Lung (tissue), 11 donors: ENCODE measurements at regions not wholly inside any gene's neighbourhood (a gene's known extent, or its start where the extent isn't known, plus 50 kb on each side); places are given as distances from the start of the nearest gene placed in this dataset.
A peak's percentile ranks its signal among the peaks of the same experiment; 100 is the strongest.

Source experiments
- ATAC-seq: fragments of 200-7000 bp; cut with Tn5 transposase; one replicate; pipeline ENCODE4 v1.9.1; 2020; ENCODE audit warnings: moderate number of reproducible peaks; ENCODE audit not compliant: insufficient read depth, low FRiP score
- DNase-seq, 3 donors: peaks; one replicate each; pipeline ENCODE4 v3.0.0-alpha.2; 2013 to 2017
- H3K27ac ChIP-seq, 2 donors: one replicate each; pipeline ENCODE4 v1.5.1; 2013; ENCODE audit warnings: mild to moderate bottlenecking in 2 of 2, moderate library complexity in 2 of 2, control low read depth in 1 of 2, inconsistent platforms in 1 of 2, low read depth in 1 of 2, low read length in 1 of 2
- H3K27me3 ChIP-seq, 3 donors: one replicate each; pipeline ENCODE4 v1.5.1; 2013; ENCODE audit warnings: low read length in 2 of 3; ENCODE audit not compliant: control insufficient read depth in 3 of 3, insufficient read depth in 3 of 3
- H3K36me3 ChIP-seq, 4 donors: one replicate each; pipeline ENCODE4 v1.5.1; 2013; ENCODE audit warnings: low read length in 4 of 4, mild to moderate bottlenecking in 1 of 4, moderate library complexity in 1 of 4; ENCODE audit not compliant: control insufficient read depth in 4 of 4, insufficient read depth in 4 of 4
- H3K4me1 ChIP-seq, 5 donors: one replicate each; pipeline ENCODE4 v1.5.1; 2013; ENCODE audit warnings: low read length in 5 of 5, mild to moderate bottlenecking in 2 of 5, moderate library complexity in 1 of 5; ENCODE audit not compliant: control insufficient read depth in 5 of 5, insufficient read depth in 5 of 5
- H3K4me3 ChIP-seq: one replicate; pipeline ENCODE4 v1.5.1; 2013; ENCODE audit warnings: mild to moderate bottlenecking, control low read depth, moderate library complexity
- H3K9ac ChIP-seq, 2 donors: one replicate each; pipeline ENCODE4 v1.5.1; 2013; ENCODE audit warnings: low read length in 2 of 2, control low read depth in 1 of 2; ENCODE audit not compliant: insufficient read depth in 1 of 2
- H3K9me3 ChIP-seq, 4 donors: one replicate each; pipeline ENCODE4 v1.5.1; 2013; ENCODE audit warnings: low read length in 3 of 4, mild to moderate bottlenecking in 1 of 4, moderate library complexity in 1 of 4; ENCODE audit not compliant: control insufficient read depth in 4 of 4, insufficient read depth in 3 of 4
- CTCF ChIP-seq: IDR thresholded peaks from 2 replicates; pipeline ENCODE4 v1.5.1; 2012; ENCODE audit warnings: mild to moderate bottlenecking; ENCODE audit errors: control extremely low read depth, extremely low read depth
- WGBS, 2 donors: extraction: QIAGEN DNeasy Blood & Tissue Kit; methylation state at CpG; one replicate each; pipeline ENCODE4 v1.1.7; 2013; 5-methylcytosine and 5-hydroxymethylcytosine counted together
- donor health status: control.
- donor health status: control.
- donor health status: Bipolar disorder and iron deficiency.
- donor health status: healthy.
- donor health status: DM: yes; HTN: yes; CAD: no.

- Histone ChIP-seq H3K27me3 (no peaks in the 10 kb centered on the region), H3K9me3 (peaks cover 0 to 2% (median 0%) of the 10 kb centered on the region in 4 donors), H3K4me1 (peaks cover 0 to 5% (median 0%) of the 10 kb centered on the region in 5 donors), H3K4me3 (no peak overlapping the region), H3K9ac (no peak overlapping the region), H3K36me3 (no peaks in the 10 kb centered on the region), H3K27ac (no peak overlapping the region)
- no peak for TF ChIP-seq CTCF
- 51 to 80% methylated on average over 8 of the region's 8 CpGs for WGBS, 2 donors
- no peak for ATAC-seq
- DNase-seq: peak in 2 of 3 donors; percentile 29 to 46
Measured at GRCh38 chr5:108531367-108532128, 149.7 kb upstream of the FBXL17 start.

- WGBS, 2 donors: 89 to 94% methylated on average over 5 of the region's 5 CpGs
- no peak overlapping the region for H3K9ac ChIP-seq
Measured at GRCh38 chr5:108530706-108531105, 148.8 kb upstream of the FBXL17 start.

GRCh38 chr5:108529381-108529780 lies 147.5 kb upstream of the FBXL17 start:
- Histone ChIP-seq H3K4me3 (no peak overlapping the region), H3K27me3 (no peaks in the 10 kb centered on the region), H3K36me3 (no peaks in the 10 kb centered on the region), H3K9ac (no peak overlapping the region), H3K4me1 (peaks cover 0 to 5% (median 0%) of the 10 kb centered on the region in 5 donors), H3K27ac (no peak overlapping the region), H3K9me3 (peaks cover 0 to 2% (median 0%) of the 10 kb centered on the region in 4 donors)
- DNase-seq: no peak
- ATAC-seq: no peak
- WGBS, 2 donors: 2 to 42% methylated on average over 1 of the region's 1 CpG
- no peak for TF ChIP-seq CTCF

More at GRCh38 chr5:108530706-108531105, 148.8 kb upstream of the FBXL17 start:
- Histone ChIP-seq H3K27ac (no peak overlapping the region), H3K4me3 (no peak overlapping the region), H3K9me3 (peaks cover 0 to 2% (median 0%) of the 10 kb centered on the region in 4 donors), H3K4me1 (peaks cover 0 to 5% (median 0%) of the 10 kb centered on the region in 5 donors), H3K36me3 (no peaks in the 10 kb centered on the region), H3K27me3 (no peaks in the 10 kb centered on the region)
- no peak for ATAC-seq
- no peak for TF ChIP-seq CTCF
- DNase-seq: no peak
